H9 (cell line): ENCODE measurements at regions not wholly inside any gene's neighbourhood (a gene's known extent, or its start where the extent isn't known, plus 50 kb on each side); places are given as distances from the start of the nearest gene placed in this dataset.

Experiments
- DNase-seq: peaks from one replicate; pipeline ENCODE4 v3.0.0-alpha.2; 2017
- H2AFZ ChIP-seq: one replicate; pipeline ENCODE4 v1.6.1; 2013; ENCODE audit warnings: mild to moderate bottlenecking, low read length, control low read depth, moderate library complexity
- H2AK5ac ChIP-seq: 2 replicates; pipeline ENCODE4 v1.6.1; 2013; ENCODE audit warnings: low read length, control low read depth, mixed read lengths; ENCODE audit not compliant: insufficient read length
- H2BK120ac ChIP-seq: one replicate; pipeline ENCODE4 v1.6.1; 2013; ENCODE audit warnings: low read depth, mild to moderate bottlenecking, low read length, control low read depth, inconsistent platforms; ENCODE audit not compliant: poor library complexity, severe bottlenecking
- H2BK12ac ChIP-seq: 2 replicates; pipeline ENCODE4 v1.6.1; 2013; ENCODE audit warnings: low read length, control low read depth, mixed read lengths, low read depth; ENCODE audit not compliant: insufficient read length
- H2BK15ac ChIP-seq: 2 replicates; pipeline ENCODE4 v1.6.1; 2013; ENCODE audit warnings: low read depth, low read length, control low read depth
- H2BK20ac ChIP-seq: one replicate; pipeline ENCODE4 v1.6.1; 2013; ENCODE audit warnings: low read depth, mild to moderate bottlenecking, low read length, control low read depth, inconsistent platforms; ENCODE audit not compliant: poor library complexity, severe bottlenecking
- H2BK5ac ChIP-seq: 2 replicates; pipeline ENCODE4 v1.6.1; 2013; ENCODE audit warnings: low read length, control low read depth, mixed read lengths; ENCODE audit not compliant: insufficient read length
- H3K14ac ChIP-seq: 2 replicates; pipeline ENCODE4 v1.6.1; 2013; ENCODE audit warnings: low read length, control low read depth; ENCODE audit not compliant: insufficient read depth
- H3K18ac ChIP-seq: 2 replicates; pipeline ENCODE4 v1.6.1; 2013; ENCODE audit warnings: low read depth, mild to moderate bottlenecking, mixed read lengths, low read length, control low read depth; ENCODE audit not compliant: insufficient read length
- H3K23ac ChIP-seq: 2 replicates; pipeline ENCODE4 v1.6.1; 2013; ENCODE audit warnings: low read length, control low read depth, mixed read lengths, low read depth; ENCODE audit not compliant: insufficient read length
- H3K23me2 ChIP-seq: 2 replicates; pipeline ENCODE4 v1.6.1; 2013; ENCODE audit warnings: low read depth, mild to moderate bottlenecking, mixed read lengths, low read length, control low read depth; ENCODE audit not compliant: insufficient read length, poor library complexity, severe bottlenecking
- H3K27ac ChIP-seq: 2 replicates; pipeline ENCODE4 v1.5.1; 2013; ENCODE audit warnings: low read length, control low read depth, mixed read lengths, low read depth; ENCODE audit not compliant: insufficient read length
- H3K27me3 ChIP-seq: 2 replicates; pipeline ENCODE4 v1.6.1; 2013; ENCODE audit warnings: low read length, control low read depth, inconsistent platforms; ENCODE audit not compliant: insufficient read depth
- H3K4ac ChIP-seq: 2 replicates; pipeline ENCODE4 v1.6.1; 2013; ENCODE audit warnings: low read depth, mild to moderate bottlenecking, control low read depth, inconsistent platforms, low read length, moderate library complexity
- H3K4me1 ChIP-seq: 2 replicates; pipeline ENCODE4 v1.6.1; 2013; ENCODE audit warnings: low read length, control low read depth, inconsistent platforms; ENCODE audit not compliant: insufficient read depth
- H3K4me2 ChIP-seq: 2 replicates; pipeline ENCODE4 v1.6.1; 2013; ENCODE audit warnings: low read length, control low read depth, mixed read lengths; ENCODE audit not compliant: insufficient read length, insufficient read depth
- H3K56ac ChIP-seq: 2 replicates; pipeline ENCODE4 v1.6.1; 2013; ENCODE audit warnings: low read depth, mild to moderate bottlenecking, mixed read lengths, low read length, control low read depth; ENCODE audit not compliant: insufficient read length
- H3K79me1 ChIP-seq: 2 replicates; pipeline ENCODE4 v1.6.1; 2013; ENCODE audit warnings: low read depth, mild to moderate bottlenecking, moderate library complexity, low read length, control low read depth, inconsistent platforms; ENCODE audit not compliant: insufficient read depth, poor library complexity, severe bottlenecking
- H3K79me2 ChIP-seq: 2 replicates; pipeline ENCODE4 v1.6.1; 2013; ENCODE audit warnings: low read length, control low read depth, inconsistent platforms; ENCODE audit not compliant: insufficient read depth
- H3K9ac ChIP-seq: 2 replicates; pipeline ENCODE4 v1.6.1; 2013; ENCODE audit warnings: low read length, control low read depth, mixed read lengths; ENCODE audit not compliant: insufficient read length; ENCODE audit errors: extremely low read depth
- H3K9me3 ChIP-seq: one replicate; pipeline ENCODE4 v1.6.1; 2013; ENCODE audit warnings: low read depth, low read length, inconsistent platforms; ENCODE audit not compliant: control insufficient read depth
- H3T11ph ChIP-seq: one replicate; pipeline ENCODE4 v1.6.1; 2013; ENCODE audit warnings: mild to moderate bottlenecking, low read length, control low read depth, inconsistent platforms
- H4K20me1 ChIP-seq: one replicate; pipeline ENCODE4 v1.6.1; 2013; ENCODE audit not compliant: control insufficient read depth, insufficient read length, insufficient read depth
- H4K5ac ChIP-seq: 2 replicates; pipeline ENCODE4 v1.6.1; 2013; ENCODE audit warnings: low read depth, mild to moderate bottlenecking, mixed read lengths, low read length, control low read depth; ENCODE audit not compliant: insufficient read length
- H4K8ac ChIP-seq: replicated peaks from 2 replicates; pipeline ENCODE4 v1.6.1; 2013; ENCODE audit warnings: low read length, control low read depth, mixed read lengths, low read depth; ENCODE audit not compliant: insufficient read length
- H4K91ac ChIP-seq: 2 replicates; pipeline ENCODE4 v1.6.1; 2013; ENCODE audit warnings: low read depth, mild to moderate bottlenecking, moderate library complexity, mixed read lengths, low read length, control low read depth; ENCODE audit not compliant: insufficient read length
- H3K27ac Mint-ChIP-seq, 3 experiments: 2 replicates in 2 of 3; 3 replicates in 1 of 3; pipeline ENCODE4 v1.8.0; 2020 to 2021; ENCODE audit warnings: mixed read lengths in 3 of 3, mild to moderate bottlenecking in 1 of 3, moderate library complexity in 1 of 3
- H3K27me3 Mint-ChIP-seq: 2 replicates; pipeline ENCODE4 v1.8.0; 2021; ENCODE audit warnings: low read depth, mild to moderate bottlenecking, moderate library complexity, mixed read lengths
- H3K36me3 Mint-ChIP-seq, 3 experiments: 2 replicates in 2 of 3; 3 replicates in 1 of 3; pipeline ENCODE4 v1.8.0; 2020 to 2021; ENCODE audit warnings: low read depth in 3 of 3, mixed read lengths in 3 of 3; ENCODE audit not compliant: insufficient read depth in 1 of 3
- H3K4me1 Mint-ChIP-seq, 2 experiments: 2 replicates each; pipeline ENCODE4 v1.8.0; 2020; ENCODE audit warnings: mixed read lengths in 2 of 2
- H3K4me3 Mint-ChIP-seq, 2 experiments: 2 replicates in 1 of 2; 3 replicates in 1 of 2; pipeline ENCODE4 v1.8.0; 2020 to 2021; ENCODE audit warnings: mild to moderate bottlenecking in 2 of 2, mixed read lengths in 2 of 2, moderate library complexity in 1 of 2
- H3K9me3 Mint-ChIP-seq, 2 experiments: 2 replicates in 1 of 2; 3 replicates in 1 of 2; pipeline ENCODE4 v1.8.0; 2020; ENCODE audit warnings: mild to moderate bottlenecking in 2 of 2, mixed read lengths in 2 of 2, moderate library complexity in 1 of 2
- WGBS: extraction: QIAGEN DNeasy Blood & Tissue Kit; methylation state at CpG from one replicate; pipeline ENCODE4 v1.1.7; 2013; ENCODE audit warnings: missing lambda C conversion rate, low lambda C conversion rate, mixed read lengths; ENCODE audit not compliant: insufficient read length; ENCODE audit errors: extremely low coverage; 5-methylcytosine and 5-hydroxymethylcytosine counted together
- TF ChIP-seq, protein P1 (sequence below): fragments of 200-600 bp; sonication (generic); conservative IDR thresholded peaks from 3 replicates; pipeline ENCODE4 v1.8.0; 2021; ENCODE audit warnings: antibody characterized with exemption, mild to moderate bottlenecking

DNA sequence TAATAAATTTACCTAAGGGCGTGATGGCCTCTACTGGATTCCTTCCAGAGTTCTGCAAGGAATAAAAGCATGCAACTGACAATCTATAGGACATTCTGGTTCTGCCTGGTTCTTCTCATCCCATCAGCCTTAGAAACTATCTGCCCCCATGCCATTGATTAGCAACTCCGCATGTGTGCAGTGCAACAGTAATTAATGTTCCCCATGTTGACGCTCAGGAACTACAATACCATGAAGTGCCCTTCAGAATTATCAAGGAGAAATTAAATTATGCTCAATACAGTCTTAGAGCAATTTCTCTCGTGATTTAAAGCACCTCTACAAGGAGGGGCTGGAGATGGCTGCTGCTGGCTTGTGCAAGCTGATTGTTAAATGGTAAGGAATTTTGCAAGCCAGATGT lies 61.7 kb upstream of the MAP4K3 start:
- no peak overlapping the region for H2AFZ ChIP-seq
- no peaks in the 10 kb centered on the region for H3K79me1 ChIP-seq
- H3K23ac ChIP-seq = no peak overlapping the region
- no peak overlapping the region for H3T11ph ChIP-seq
- H3K18ac ChIP-seq = no peak overlapping the region
- no peak overlapping the region for H2BK120ac ChIP-seq
- H3K27me3 ChIP-seq = no peaks in the 10 kb centered on the region
- peaks cover 9% of the 10 kb centered on the region for H3K4me1 ChIP-seq
- H4K20me1 ChIP-seq = no peaks in the 10 kb centered on the region
- no peaks in the 10 kb centered on the region for H3K27me3 Mint-ChIP-seq
- H2BK20ac ChIP-seq = no peak overlapping the region
- no peak overlapping the region for H3K9ac ChIP-seq
- no peak overlapping the region for H2BK5ac ChIP-seq
- H2BK12ac ChIP-seq = no peak overlapping the region
- no peak overlapping the region for H3K14ac ChIP-seq
- H3K4me1 Mint-ChIP-seq = peaks cover 28 to 35% of the 10 kb centered on the region in 2 experiments
- no peak overlapping the region for H3K56ac ChIP-seq
- H3K4me2 ChIP-seq = no peak overlapping the region
- WGBS = no CpG with 5 or more reads among the region's 4 CpGs
- H2BK15ac ChIP-seq = no peak overlapping the region
- peaks cover 0 to 3% of the 10 kb centered on the region in 2 experiments; a peak in 1 of 5 replicates for H3K9me3 Mint-ChIP-seq
- no peaks in the 10 kb centered on the region for H3K23me2 ChIP-seq
- H3K36me3 Mint-ChIP-seq = no peaks in the 10 kb centered on the region; a peak in 1 of 7 replicates
- TF ChIP-seq, protein P1, sequence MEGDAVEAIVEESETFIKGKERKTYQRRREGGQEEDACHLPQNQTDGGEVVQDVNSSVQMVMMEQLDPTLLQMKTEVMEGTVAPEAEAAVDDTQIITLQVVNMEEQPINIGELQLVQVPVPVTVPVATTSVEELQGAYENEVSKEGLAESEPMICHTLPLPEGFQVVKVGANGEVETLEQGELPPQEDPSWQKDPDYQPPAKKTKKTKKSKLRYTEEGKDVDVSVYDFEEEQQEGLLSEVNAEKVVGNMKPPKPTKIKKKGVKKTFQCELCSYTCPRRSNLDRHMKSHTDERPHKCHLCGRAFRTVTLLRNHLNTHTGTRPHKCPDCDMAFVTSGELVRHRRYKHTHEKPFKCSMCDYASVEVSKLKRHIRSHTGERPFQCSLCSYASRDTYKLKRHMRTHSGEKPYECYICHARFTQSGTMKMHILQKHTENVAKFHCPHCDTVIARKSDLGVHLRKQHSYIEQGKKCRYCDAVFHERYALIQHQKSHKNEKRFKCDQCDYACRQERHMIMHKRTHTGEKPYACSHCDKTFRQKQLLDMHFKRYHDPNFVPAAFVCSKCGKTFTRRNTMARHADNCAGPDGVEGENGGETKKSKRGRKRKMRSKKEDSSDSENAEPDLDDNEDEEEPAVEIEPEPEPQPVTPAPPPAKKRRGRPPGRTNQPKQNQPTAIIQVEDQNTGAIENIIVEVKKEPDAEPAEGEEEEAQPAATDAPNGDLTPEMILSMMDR = no peak
- H4K5ac ChIP-seq = no peak overlapping the region
- H4K91ac ChIP-seq = no peak overlapping the region
- peak overlapping the region in 1 of 3 experiments; percentile 23; a peak in 1 of 7 replicates for H3K27ac Mint-ChIP-seq
- no peak overlapping the region for H4K8ac ChIP-seq
- no peak overlapping the region for H3K4me3 Mint-ChIP-seq
- H3K27ac ChIP-seq = no peak overlapping the region
- no peak overlapping the region for H3K4ac ChIP-seq
- no peak for DNase-seq
- H2AK5ac ChIP-seq = no peak overlapping the region
- no peaks in the 10 kb centered on the region for H3K9me3 ChIP-seq
- no peaks in the 10 kb centered on the region for H3K79me2 ChIP-seq
